ENCODE measurements at regions not wholly inside any gene's neighbourhood (a gene's known extent, or its start where the extent isn't known, plus 50 kb on each side); places are given as distances from the start of the nearest gene placed in this dataset.
"Not testable (repeated sequence)": the region's sequence is repeated elsewhere in the genome, so short reads cannot be mapped to it uniquely, and the experiment has no call there.

DNA sequence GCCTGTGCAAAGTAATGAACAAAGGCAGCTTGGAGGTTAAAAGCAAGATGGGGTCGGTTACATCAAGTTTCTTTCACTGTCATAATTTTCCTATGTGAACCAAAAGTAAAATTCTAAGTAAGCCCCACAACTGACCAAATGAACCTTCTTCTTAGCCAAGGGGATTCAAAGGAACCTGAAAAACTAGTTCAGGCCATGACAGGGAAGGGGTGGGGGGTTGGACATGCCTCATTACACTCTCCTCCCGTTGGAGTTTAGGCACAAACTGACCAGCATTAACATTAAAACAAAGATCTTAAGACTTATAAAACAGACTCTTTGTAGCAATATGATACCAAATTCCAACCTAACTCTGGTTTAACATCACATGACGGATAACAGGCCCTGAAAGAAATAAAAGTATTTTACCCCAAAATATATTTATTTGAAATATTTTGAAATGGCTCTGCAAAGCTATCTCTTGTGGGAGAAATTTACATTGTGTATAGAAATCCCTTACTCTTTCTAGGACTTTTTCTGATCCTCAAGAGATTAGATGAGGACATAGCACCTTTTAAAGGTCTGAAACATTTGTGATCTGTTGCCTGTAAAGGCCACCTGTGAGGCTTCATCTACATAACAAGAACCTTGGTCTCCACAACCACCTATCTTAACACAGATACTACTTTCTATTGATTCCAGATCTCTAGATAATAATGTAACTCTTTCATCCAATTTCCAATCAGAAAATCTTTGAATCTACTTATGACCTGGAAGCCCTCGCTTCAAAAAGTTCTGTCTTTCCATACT, 1829.0 kb upstream of the MIR17HG start:
- Histone ChIP-seq H3K4me3 (no peak overlapping the region), H3K4me1 (ENCODE audit: low read depth) (no peaks in the 10 kb centered on the region), H3K9me3 (no peaks in the 10 kb centered on the region), H3K36me3 (ENCODE audit: low read depth) (no peaks in the 10 kb centered on the region)
- DNase-seq (no peak), ATAC-seq (no peak)
- TF ChIP-seq, protein P1, sequence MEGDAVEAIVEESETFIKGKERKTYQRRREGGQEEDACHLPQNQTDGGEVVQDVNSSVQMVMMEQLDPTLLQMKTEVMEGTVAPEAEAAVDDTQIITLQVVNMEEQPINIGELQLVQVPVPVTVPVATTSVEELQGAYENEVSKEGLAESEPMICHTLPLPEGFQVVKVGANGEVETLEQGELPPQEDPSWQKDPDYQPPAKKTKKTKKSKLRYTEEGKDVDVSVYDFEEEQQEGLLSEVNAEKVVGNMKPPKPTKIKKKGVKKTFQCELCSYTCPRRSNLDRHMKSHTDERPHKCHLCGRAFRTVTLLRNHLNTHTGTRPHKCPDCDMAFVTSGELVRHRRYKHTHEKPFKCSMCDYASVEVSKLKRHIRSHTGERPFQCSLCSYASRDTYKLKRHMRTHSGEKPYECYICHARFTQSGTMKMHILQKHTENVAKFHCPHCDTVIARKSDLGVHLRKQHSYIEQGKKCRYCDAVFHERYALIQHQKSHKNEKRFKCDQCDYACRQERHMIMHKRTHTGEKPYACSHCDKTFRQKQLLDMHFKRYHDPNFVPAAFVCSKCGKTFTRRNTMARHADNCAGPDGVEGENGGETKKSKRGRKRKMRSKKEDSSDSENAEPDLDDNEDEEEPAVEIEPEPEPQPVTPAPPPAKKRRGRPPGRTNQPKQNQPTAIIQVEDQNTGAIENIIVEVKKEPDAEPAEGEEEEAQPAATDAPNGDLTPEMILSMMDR (IDR thresholded peaks at IDR 0.05) = no peak
- intact Hi-C loops (cut with DNase I, micrococcal nuclease) = no loop called here

DNA sequence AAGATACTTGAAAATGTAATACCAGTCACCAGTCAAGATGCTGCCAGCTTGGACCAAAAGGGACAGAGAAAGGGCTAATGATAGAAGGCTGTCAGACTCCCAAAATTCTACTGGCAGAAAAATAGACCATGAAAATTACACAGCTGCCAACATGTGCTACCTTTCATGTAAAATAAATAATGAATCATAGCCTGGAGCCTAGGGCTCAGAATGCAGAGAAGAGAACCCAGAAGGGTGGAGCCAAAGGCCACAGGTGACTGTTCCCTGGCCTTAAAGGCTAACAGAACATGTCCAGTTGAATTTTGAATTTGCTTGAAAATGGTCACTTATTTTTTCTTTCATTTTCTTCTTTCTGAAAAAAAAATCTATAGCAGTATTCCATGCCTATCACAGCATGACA, 1827.0 kb upstream of the MIR17HG start:
- Histone ChIP-seq H3K36me3 (ENCODE audit: low read depth) (no peaks in the 10 kb centered on the region), H3K4me1 (ENCODE audit: low read depth) (no peaks in the 10 kb centered on the region), H3K4me3 (no peak overlapping the region), H3K9me3 (no peaks in the 10 kb centered on the region)
- TF ChIP-seq, protein P1 (IDR thresholded peaks at IDR 0.05) = no peak
- intact Hi-C loops (cut with DNase I, micrococcal nuclease) = no loop called here
- ATAC-seq (no peak), DNase-seq (no peak)

DNA sequence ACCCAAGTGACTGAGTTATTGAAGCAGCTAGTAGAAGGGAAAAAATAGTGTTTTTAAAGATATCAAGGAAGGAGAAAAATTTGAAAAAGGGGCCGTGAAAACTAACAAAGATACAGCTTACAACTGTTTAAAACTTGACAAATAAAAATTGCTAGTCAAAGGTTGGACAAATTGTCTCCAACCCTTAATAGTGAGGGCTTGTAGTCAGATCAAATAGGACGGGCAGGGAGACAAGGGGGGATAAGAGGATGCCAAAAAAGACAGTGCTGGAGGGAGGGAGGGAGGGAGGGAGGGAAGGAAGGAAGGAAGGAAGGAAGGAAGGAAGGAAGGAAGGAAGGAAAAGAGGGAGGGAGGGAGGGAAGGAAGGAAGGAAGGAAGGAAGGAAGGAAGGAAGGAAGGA, 1825.8 kb upstream of the MIR17HG start:
- H3K4me3 ChIP-seq; ATAC-seq; H3K36me3 ChIP-seq (ENCODE audit: low read depth); intact Hi-C loops (cut with DNase I, micrococcal nuclease); H3K4me1 ChIP-seq (ENCODE audit: low read depth); H3K9me3 ChIP-seq; DNase-seq: not testable (repeated sequence)

DNA sequence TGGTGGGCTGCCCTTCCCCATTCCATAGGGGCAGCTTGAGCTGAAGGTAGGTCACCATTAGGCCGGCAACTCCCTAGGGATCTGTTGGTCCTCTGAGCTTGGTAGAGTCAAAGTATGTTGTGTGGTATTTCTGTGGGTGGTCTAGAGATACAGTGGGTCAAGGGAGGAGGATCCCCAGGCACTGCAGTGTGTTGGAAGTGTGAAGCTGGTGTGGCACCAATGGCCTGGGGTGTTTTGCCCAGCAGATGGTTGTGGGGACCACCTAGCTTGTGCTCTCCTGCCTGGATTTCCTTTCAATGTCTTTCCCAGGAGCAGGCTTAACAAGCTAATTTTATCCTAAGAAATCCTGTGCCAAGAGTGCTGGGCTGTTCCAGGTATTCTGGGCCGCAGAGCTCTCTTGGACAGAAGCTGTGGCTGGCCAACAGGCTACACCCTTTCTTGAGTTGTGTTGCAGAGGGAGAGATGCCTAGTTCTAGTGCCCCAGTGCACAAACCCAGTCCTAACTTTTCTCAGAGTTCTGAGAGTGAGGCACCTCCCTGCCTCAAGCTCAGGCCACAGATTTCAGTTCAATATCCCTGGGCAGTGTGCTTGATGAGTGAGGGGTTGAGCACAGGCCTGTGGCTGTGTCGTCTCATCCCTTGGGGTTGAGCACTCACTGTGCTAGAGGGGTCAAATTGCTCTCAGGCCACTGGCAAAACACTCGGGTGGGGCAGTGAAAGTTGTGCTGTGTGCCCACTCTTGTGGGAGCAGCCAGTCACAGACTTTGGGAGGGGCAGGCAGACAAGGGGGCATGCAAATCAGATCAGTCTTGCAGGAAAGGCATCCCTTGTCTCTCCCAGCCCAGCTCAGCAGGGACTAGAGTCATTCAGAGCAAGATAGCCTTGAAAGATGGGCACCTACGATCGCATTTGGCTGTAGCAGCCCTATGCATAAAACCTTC, 1806.1 kb upstream of the MIR17HG start:
- H3K9me3 ChIP-seq = no peaks in the 10 kb centered on the region
- intact Hi-C loops (cut with DNase I, micrococcal nuclease) = no loop called here
- no peak for DNase-seq
- TF ChIP-seq, protein P1 (IDR thresholded peaks at IDR 0.05) = no peak
- no peaks in the 10 kb centered on the region for H3K4me1 ChIP-seq (ENCODE audit: low read depth)
- no peaks in the 10 kb centered on the region for H3K36me3 ChIP-seq (ENCODE audit: low read depth)
- no peak overlapping the region for H3K4me3 ChIP-seq
- ATAC-seq = no peak

DNA sequence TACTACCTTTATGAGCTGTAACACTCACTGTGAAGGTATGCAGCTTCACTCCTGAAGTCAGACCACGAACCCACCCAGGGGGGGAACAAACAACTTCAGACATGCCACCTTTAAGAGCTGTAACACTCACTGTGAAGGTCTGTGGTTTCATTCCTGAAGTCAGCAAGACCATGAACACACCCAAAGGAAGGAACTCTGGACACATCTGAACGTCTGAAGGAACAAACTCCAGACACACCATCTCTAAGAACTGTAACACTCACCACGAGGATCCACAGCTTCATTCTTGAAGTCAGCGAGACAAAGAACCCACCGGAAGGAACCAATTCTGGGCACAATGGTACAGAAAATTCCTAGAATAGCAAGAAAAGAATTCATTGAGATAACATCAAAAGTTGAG, 1796.5 kb upstream of the MIR17HG start:
- TF ChIP-seq, protein P1 (IDR thresholded peaks at IDR 0.05) = no peak
- Histone ChIP-seq H3K9me3 (no peaks in the 10 kb centered on the region), H3K4me1 (ENCODE audit: low read depth) (no peaks in the 10 kb centered on the region), H3K4me3 (no peak overlapping the region), H3K36me3 (ENCODE audit: low read depth) (no peaks in the 10 kb centered on the region)
- intact Hi-C loops (cut with DNase I, micrococcal nuclease) = no loop called here
- DNase-seq (no peak), ATAC-seq (no peak)

DNA sequence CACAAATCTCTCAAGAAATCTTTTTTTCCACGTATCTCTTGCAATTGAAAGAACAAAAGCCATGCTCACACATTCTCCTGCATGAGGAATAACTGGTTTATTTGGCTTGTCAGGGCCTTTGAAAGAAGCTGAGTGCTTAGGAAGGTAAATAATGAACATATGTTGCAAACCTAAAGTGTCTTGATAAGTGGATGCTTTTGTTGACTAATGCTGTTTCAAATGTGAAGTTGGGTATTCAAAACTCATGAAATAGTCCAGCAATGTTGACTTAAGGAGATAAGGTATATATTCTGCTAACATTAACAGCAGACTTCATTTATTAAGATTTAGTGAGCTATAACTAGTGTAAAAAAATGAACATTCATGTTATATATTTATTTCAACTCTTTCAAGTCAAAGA, 1792.7 kb upstream of the MIR17HG start:
- DNase-seq (no peak), ATAC-seq (no peak)
- H3K4me3 ChIP-seq = no peak overlapping the region
- no peaks in the 10 kb centered on the region for H3K4me1 ChIP-seq (ENCODE audit: low read depth)
- intact Hi-C loops (cut with DNase I, micrococcal nuclease) = no loop called here
- H3K9me3 ChIP-seq = no peaks in the 10 kb centered on the region
- TF ChIP-seq, protein P1 (IDR thresholded peaks at IDR 0.05) = no peak
- H3K36me3 ChIP-seq (ENCODE audit: low read depth) = no peaks in the 10 kb centered on the region
